IMR-90 (cell line): ENCODE measurements at regions not wholly inside any gene's neighbourhood (a gene's known extent, or its start where the extent isn't known, plus 50 kb on each side); places are given as distances from the start of the nearest gene placed in this dataset.

Experiments
- ATAC-seq: fragments of 200-7000 bp; cut with Tn5 transposase; 2 replicates; pipeline ENCODE4 v1.9.1; 2020; ENCODE audit warnings: low read depth, mild to moderate bottlenecking, moderate library complexity
- BruUV-seq: library from RNA; stranded (reverse); fragments of 400-500 nt; replicated peaks from 2 replicates; lab custom pipeline; 2021; lab: Mats Ljungman, UMichigan
- CTCF ChIA-PET: fragments of 300-600 bp; formaldehyde crosslinking; extraction: SDS; loops from one replicate; lab custom pipeline; 2021; ENCODE audit warnings: antibody characterized with exemption; lab: Yijun Ruan, JAX
- POLR2A ChIA-PET: fragments of 300-600 bp; sonication (Branson Sonifier 250); formaldehyde crosslinking; loops from one replicate; lab custom pipeline; 2022; ENCODE audit warnings: antibody characterized with exemption; ENCODE audit not compliant: unreplicated experiment; lab: Charles Lee
- DNase-seq: peaks from one replicate; pipeline ENCODE4 v3.0.0; 2013
- H2AFZ ChIP-seq: replicated peaks from 2 replicates; pipeline ENCODE3; 2013; ENCODE audit warnings: low read length, mild to moderate bottlenecking; ENCODE audit not compliant: poor library complexity
- H2AK5ac ChIP-seq: 2 replicates; pipeline ENCODE4 v1.6.1; 2013; ENCODE audit warnings: low read depth, low read length, inconsistent platforms
- H2AK9ac ChIP-seq: replicated peaks from 2 replicates; pipeline ENCODE3; 2013; ENCODE audit warnings: mild to moderate bottlenecking, low read depth, low read length, moderate library complexity; ENCODE audit not compliant: poor library complexity
- H2BK120ac ChIP-seq: 2 replicates; pipeline ENCODE4 v1.6.1; 2013; ENCODE audit warnings: low read depth, low read length, inconsistent platforms
- H2BK15ac ChIP-seq: 3 replicates; pipeline ENCODE4 v1.6.1; 2013; ENCODE audit warnings: low read depth, low read length, inconsistent platforms
- H2BK20ac ChIP-seq: 2 replicates; pipeline ENCODE4 v1.6.1; 2013; ENCODE audit warnings: low read depth, mild to moderate bottlenecking, inconsistent platforms, low read length, moderate library complexity
- H2BK5ac ChIP-seq: 2 replicates; pipeline ENCODE4 v1.6.1; 2013; ENCODE audit warnings: mild to moderate bottlenecking, low read depth, low read length, inconsistent platforms; ENCODE audit not compliant: poor library complexity, severe bottlenecking
- H3K14ac ChIP-seq: replicated peaks from 2 replicates; pipeline ENCODE4 v1.6.1; 2013; ENCODE audit warnings: low read depth, low read length, inconsistent platforms
- H3K18ac ChIP-seq: 2 replicates; pipeline ENCODE4 v1.6.1; 2013; ENCODE audit warnings: low read depth, low read length, control low read depth
- H3K23ac ChIP-seq: 2 replicates; pipeline ENCODE4 v1.6.1; 2013; ENCODE audit warnings: low read depth, low read length, inconsistent platforms
- H3K27ac ChIP-seq: 2 replicates; pipeline ENCODE4 v1.5.1; 2013; ENCODE audit warnings: mild to moderate bottlenecking, control low read depth, low read length; ENCODE audit not compliant: insufficient read depth
- H3K27me3 ChIP-seq: 2 replicates; pipeline ENCODE4 v1.6.1; 2013; ENCODE audit warnings: low read length; ENCODE audit not compliant: control insufficient read depth, insufficient read depth
- H3K36me3 ChIP-seq: 2 replicates; pipeline ENCODE4 v1.6.1; 2013; ENCODE audit warnings: low read length, mixed read lengths; ENCODE audit not compliant: control insufficient read depth, insufficient read depth
- H3K4ac ChIP-seq: 2 replicates; pipeline ENCODE4 v1.6.1; 2013; ENCODE audit warnings: low read depth, low read length, inconsistent platforms
- H3K4me1 ChIP-seq: 2 replicates; pipeline ENCODE4 v1.6.1; 2013; ENCODE audit warnings: low read length, mixed read lengths; ENCODE audit not compliant: control insufficient read depth, insufficient read depth
- H3K4me2 ChIP-seq: 2 replicates; pipeline ENCODE4 v1.6.1; 2013; ENCODE audit warnings: low read depth, mild to moderate bottlenecking, control low read depth, low read length, moderate library complexity
- H3K4me3 ChIP-seq: 2 replicates; pipeline ENCODE4 v1.5.1; 2013; ENCODE audit warnings: low read depth, mild to moderate bottlenecking, control low read depth, low read length, moderate library complexity; ENCODE audit not compliant: insufficient read depth
- H3K56ac ChIP-seq: 2 replicates; pipeline ENCODE4 v1.6.1; 2013; ENCODE audit warnings: low read length, inconsistent platforms; ENCODE audit not compliant: insufficient read depth; ENCODE audit errors: extremely low read depth
- H3K79me1 ChIP-seq, 2 experiments: 2 replicates each; pipeline ENCODE4 v1.6.1; 2013; ENCODE audit warnings: low read length in 2 of 2, inconsistent platforms in 1 of 2, low read depth in 1 of 2
- H3K9ac ChIP-seq: 2 replicates; pipeline ENCODE4 v1.6.1; 2013; ENCODE audit warnings: low read depth, low read length, control low read depth
- H3K9me1 ChIP-seq: 2 replicates; pipeline ENCODE4 v1.6.1; 2013; ENCODE audit warnings: low read length, inconsistent platforms; ENCODE audit not compliant: insufficient read depth
- H3K9me3 ChIP-seq: 2 replicates; pipeline ENCODE4 v1.6.1; 2013; ENCODE audit warnings: low read length; ENCODE audit not compliant: control insufficient read depth, insufficient read depth
- H4K20me1 ChIP-seq: 2 replicates; pipeline ENCODE4 v1.6.1; 2013; ENCODE audit warnings: low read length, inconsistent platforms; ENCODE audit not compliant: insufficient read depth
- H4K5ac ChIP-seq: 2 replicates; pipeline ENCODE4 v1.6.1; 2013; ENCODE audit warnings: mild to moderate bottlenecking, low read depth, low read length, control low read depth
- H4K8ac ChIP-seq, 2 experiments: 2 replicates each; pipeline ENCODE4 v1.6.1; 2013; ENCODE audit warnings: low read depth in 2 of 2, low read length in 2 of 2, control low read depth in 1 of 2, inconsistent platforms in 1 of 2
- H4K91ac ChIP-seq: 2 replicates; pipeline ENCODE4 v1.6.1; 2013; ENCODE audit warnings: low read depth, low read length, inconsistent platforms; ENCODE audit not compliant: insufficient read depth
- BHLHE40 ChIP-seq: fragments of 150-350 bp; IDR thresholded peaks from 2 replicates; pipeline ENCODE4 v1.6.1; 2016; ENCODE audit warnings: mild to moderate bottlenecking, low read depth, low read length
- CEBPB ChIP-seq: IDR thresholded peaks from 2 replicates; pipeline ENCODE4 v1.6.1; 2012; ENCODE audit warnings: low read depth, low read length, improper control_type of control experiment
- CHD1 ChIP-seq: IDR thresholded peaks from 2 replicates; pipeline ENCODE4 v1.6.1; 2012; ENCODE audit warnings: low read depth, low read length, improper control_type of control experiment
- FOS ChIP-seq: fragments of 150-350 bp; IDR thresholded peaks from 2 replicates; pipeline ENCODE4 v1.6.1; 2016; ENCODE audit warnings: low read depth, low read length
- MAFK ChIP-seq: IDR thresholded peaks from 2 replicates; pipeline ENCODE4 v1.6.1; 2012; ENCODE audit warnings: low read depth, low read length, improper control_type of control experiment
- MAZ ChIP-seq: IDR thresholded peaks from 2 replicates; pipeline ENCODE4 v1.6.1; 2012; ENCODE audit warnings: low read depth, mild to moderate bottlenecking, low read length, improper control_type of control experiment, moderate library complexity, borderline replicate concordance
- MXI1 ChIP-seq: IDR thresholded peaks from 2 replicates; pipeline ENCODE4 v1.6.1; 2012; ENCODE audit warnings: low read depth, mild to moderate bottlenecking, low read length, moderate library complexity, borderline replicate concordance
- NFE2L2 ChIP-seq: fragments of 150-350 bp; IDR thresholded peaks from 2 replicates; pipeline ENCODE4 v1.6.1; 2016; ENCODE audit warnings: low read depth, mild to moderate bottlenecking, low read length
- POLR2A ChIP-seq: IDR thresholded peaks from 2 replicates; pipeline ENCODE4 v1.6.1; 2012; ENCODE audit warnings: mild to moderate bottlenecking, low read depth, low read length
- RAD21 ChIP-seq: IDR thresholded peaks from 2 replicates; pipeline ENCODE4 v1.6.1; 2012; ENCODE audit warnings: low read length, improper control_type of control experiment
- RCOR1 ChIP-seq: IDR thresholded peaks from 2 replicates; pipeline ENCODE4 v1.6.1; 2012; ENCODE audit warnings: mild to moderate bottlenecking, low read length, improper control_type of control experiment; ENCODE audit not compliant: insufficient replicate concordance
- SMC3 ChIP-seq: fragments of 150-350 bp; IDR thresholded peaks from 2 replicates; pipeline ENCODE4 v1.6.1; 2016; ENCODE audit warnings: low read depth, mild to moderate bottlenecking, antibody characterized with exemption, low read length, moderate library complexity
- WGBS, 2 experiments: methylation state at CpG; one replicate each; pipeline versions ENCODE4 v1.1.5 to v1.1.7; 2013; ENCODE audit warnings: missing lambda C conversion rate in 2 of 2; ENCODE audit not compliant: insufficient read length in 1 of 2; ENCODE audit errors: extremely low coverage in 2 of 2; 5-methylcytosine and 5-hydroxymethylcytosine counted together
- dilution Hi-C: fragments of 300-500 bp; cut with HindIII; formaldehyde crosslinking; loops from one replicate; pipeline ENCODE4 v1.14.3; 2018; ENCODE audit warnings: low sequenced_read_pairs; ENCODE audit not compliant: unreplicated experiment
- in situ Hi-C: fragments of 300-500 bp; cut with MboI; formaldehyde crosslinking; loops from 3 replicates; pipeline ENCODE4 v1.14.3; 2019; ENCODE audit warnings: low sequenced_read_pairs, inconsistent platforms, mixed read lengths
- intact Hi-C: fragments of 100-400 bp; cut with micrococcal nuclease; formaldehyde crosslinking; loops from 2 replicates; pipeline ENCODE4 v1.10.0; 2022
- TF ChIP-seq, protein P1 (sequence below): fragments of 150-350 bp; IDR thresholded peaks from 2 replicates; pipeline ENCODE4 v1.6.1; 2016; ENCODE audit warnings: low read depth, mild to moderate bottlenecking, low read length, moderate library complexity, borderline replicate concordance
- TF ChIP-seq, protein P2 (sequence below): fragments of 150-350 bp; IDR thresholded peaks from 2 replicates; pipeline ENCODE4 v1.6.1; 2017; ENCODE audit warnings: mild to moderate bottlenecking, antibody characterized with exemption, low read length, low read depth
- TF ChIP-seq, protein P3 (sequence below): conservative IDR thresholded peaks from 2 replicates; pipeline ENCODE4 v1.5.1; 2012; ENCODE audit warnings: mild to moderate bottlenecking, low read depth, low read length, improper control_type of control experiment

DNA sequence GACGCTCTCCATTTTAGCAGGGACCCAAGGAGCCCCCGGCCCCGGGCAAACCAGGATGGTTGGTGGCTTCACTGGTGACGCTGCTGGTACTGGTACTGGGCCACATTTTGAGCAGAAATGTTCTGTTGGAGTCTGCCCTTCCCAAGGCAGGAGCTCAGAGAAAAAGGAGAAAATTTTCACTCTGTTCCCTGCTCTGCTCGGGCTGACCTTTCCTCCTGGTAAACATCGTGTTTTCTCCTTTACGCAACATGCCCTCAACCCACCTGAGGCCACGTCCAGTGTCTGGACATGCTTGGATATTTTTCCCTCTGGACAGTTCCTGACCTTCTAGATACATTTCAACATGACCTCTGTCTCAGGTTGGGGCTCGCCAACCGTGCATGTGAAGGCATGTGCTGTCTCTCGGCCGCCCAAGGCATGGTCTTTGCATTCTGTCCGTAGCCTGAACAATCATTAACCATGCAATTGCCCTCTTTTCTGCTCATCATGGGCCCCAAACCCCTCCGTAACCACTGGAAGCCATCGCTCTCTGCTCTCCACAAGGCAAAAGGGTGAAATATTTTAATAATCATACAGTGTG is 115.2 kb upstream of the PEG3 start:
- Histone ChIP-seq H3K4me1 (no peaks in the 10 kb centered on the region), H3K9me3 (peaks cover 51% of the 10 kb centered on the region), H2BK15ac (no peak overlapping the region), H4K91ac (no peak overlapping the region), H3K79me1 (no peaks in the 10 kb centered on the region), H2BK20ac (no peak overlapping the region), H2BK5ac (no peak overlapping the region), H3K36me3 (no peaks in the 10 kb centered on the region), H3K4ac (no peak overlapping the region), H3K56ac (no peak overlapping the region), H4K5ac (no peak overlapping the region), H3K4me3 (no peak overlapping the region), H2AK5ac (no peak overlapping the region), H3K18ac (no peak overlapping the region), H3K27ac (no peak overlapping the region), H2BK120ac (no peak overlapping the region), H4K8ac (no peak overlapping the region), H4K20me1 (no peaks in the 10 kb centered on the region), H3K4me2 (no peak overlapping the region), H3K14ac (no peak overlapping the region), H3K27me3 (no peaks in the 10 kb centered on the region), H2AFZ (no peak overlapping the region), H2AK9ac (no peak overlapping the region), H3K9me1 (no peaks in the 10 kb centered on the region), H3K9ac (no peak overlapping the region), H3K23ac (no peak overlapping the region)
- dilution Hi-C loops (no loop called here), in situ Hi-C loops (no loop called here), intact Hi-C loops (no loop called here)
- POLR2A ChIA-PET = no interaction called here
- WGBS, 2 experiments = 62% methylated on average over 10 of the region's 15 CpGs; no CpG with 5 or more reads in 1 of the 2 experiments
- BruUV-seq = no TSS peak
- CTCF ChIA-PET = no interaction called here
- DNase-seq = no peak
- no peak for ATAC-seq
- TF ChIP-seq SMC3 = no peak
- no peak for TF ChIP-seq MAZ
- TF ChIP-seq MXI1 = no peak
- TF ChIP-seq, protein P1, sequence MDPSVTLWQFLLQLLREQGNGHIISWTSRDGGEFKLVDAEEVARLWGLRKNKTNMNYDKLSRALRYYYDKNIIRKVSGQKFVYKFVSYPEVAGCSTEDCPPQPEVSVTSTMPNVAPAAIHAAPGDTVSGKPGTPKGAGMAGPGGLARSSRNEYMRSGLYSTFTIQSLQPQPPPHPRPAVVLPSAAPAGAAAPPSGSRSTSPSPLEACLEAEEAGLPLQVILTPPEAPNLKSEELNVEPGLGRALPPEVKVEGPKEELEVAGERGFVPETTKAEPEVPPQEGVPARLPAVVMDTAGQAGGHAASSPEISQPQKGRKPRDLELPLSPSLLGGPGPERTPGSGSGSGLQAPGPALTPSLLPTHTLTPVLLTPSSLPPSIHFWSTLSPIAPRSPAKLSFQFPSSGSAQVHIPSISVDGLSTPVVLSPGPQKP = no peak
- TF ChIP-seq, protein P2, sequence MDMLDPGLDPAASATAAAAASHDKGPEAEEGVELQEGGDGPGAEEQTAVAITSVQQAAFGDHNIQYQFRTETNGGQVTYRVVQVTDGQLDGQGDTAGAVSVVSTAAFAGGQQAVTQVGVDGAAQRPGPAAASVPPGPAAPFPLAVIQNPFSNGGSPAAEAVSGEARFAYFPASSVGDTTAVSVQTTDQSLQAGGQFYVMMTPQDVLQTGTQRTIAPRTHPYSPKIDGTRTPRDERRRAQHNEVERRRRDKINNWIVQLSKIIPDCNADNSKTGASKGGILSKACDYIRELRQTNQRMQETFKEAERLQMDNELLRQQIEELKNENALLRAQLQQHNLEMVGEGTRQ = no peak
- TF ChIP-seq, protein P3, sequence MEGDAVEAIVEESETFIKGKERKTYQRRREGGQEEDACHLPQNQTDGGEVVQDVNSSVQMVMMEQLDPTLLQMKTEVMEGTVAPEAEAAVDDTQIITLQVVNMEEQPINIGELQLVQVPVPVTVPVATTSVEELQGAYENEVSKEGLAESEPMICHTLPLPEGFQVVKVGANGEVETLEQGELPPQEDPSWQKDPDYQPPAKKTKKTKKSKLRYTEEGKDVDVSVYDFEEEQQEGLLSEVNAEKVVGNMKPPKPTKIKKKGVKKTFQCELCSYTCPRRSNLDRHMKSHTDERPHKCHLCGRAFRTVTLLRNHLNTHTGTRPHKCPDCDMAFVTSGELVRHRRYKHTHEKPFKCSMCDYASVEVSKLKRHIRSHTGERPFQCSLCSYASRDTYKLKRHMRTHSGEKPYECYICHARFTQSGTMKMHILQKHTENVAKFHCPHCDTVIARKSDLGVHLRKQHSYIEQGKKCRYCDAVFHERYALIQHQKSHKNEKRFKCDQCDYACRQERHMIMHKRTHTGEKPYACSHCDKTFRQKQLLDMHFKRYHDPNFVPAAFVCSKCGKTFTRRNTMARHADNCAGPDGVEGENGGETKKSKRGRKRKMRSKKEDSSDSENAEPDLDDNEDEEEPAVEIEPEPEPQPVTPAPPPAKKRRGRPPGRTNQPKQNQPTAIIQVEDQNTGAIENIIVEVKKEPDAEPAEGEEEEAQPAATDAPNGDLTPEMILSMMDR = no peak
- no peak for TF ChIP-seq CHD1
- no peak for TF ChIP-seq POLR2A
- no peak for TF ChIP-seq CEBPB
- no peak for TF ChIP-seq BHLHE40
- no peak for TF ChIP-seq NFE2L2
- TF ChIP-seq FOS = no peak
- TF ChIP-seq RAD21 = no peak
- no peak for TF ChIP-seq MAFK
- no peak for TF ChIP-seq RCOR1
